ENCODE measurements at regions not wholly inside any gene's neighbourhood (a gene's known extent, or its start where the extent isn't known, plus 50 kb on each side); places are given as distances from the start of the nearest gene placed in this dataset.

DNA sequence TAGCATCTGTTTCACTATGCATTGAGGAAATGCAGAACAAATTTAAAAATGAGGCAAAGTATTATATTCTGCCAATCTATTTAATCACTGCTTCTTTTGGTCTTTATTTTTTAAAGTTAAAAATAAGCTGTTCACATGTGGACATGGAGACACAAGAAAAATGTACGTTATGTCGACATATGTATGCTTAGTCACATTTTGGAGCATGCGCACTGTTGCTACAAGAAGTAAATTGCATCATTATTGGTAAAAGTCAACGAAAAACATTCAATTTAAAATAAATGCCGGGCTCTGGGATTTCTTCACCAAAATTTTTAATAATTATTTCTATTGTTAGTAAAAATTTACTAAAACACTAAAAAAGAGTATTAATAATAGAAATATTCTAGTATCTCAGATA lies 876.3 kb upstream of the CTNND2 start:
- Mint-ChIP-seq H3K36me3 (ENCODE audit: low read depth) (no peaks in the 10 kb centered on the region), H3K27me3 (ENCODE audit: insufficient read depth, low read depth, poor library complexity) (no peaks in the 10 kb centered on the region), H3K4me1 (no peaks in the 10 kb centered on the region), H3K27ac (no peak overlapping the region), H3K4me3 (no peak overlapping the region), H3K9me3 (no peaks in the 10 kb centered on the region)
- H3K79me2 ChIP-seq (replicated peaks; ENCODE audit: insufficient read depth): no peaks in the 10 kb centered on the region
- H2AFZ ChIP-seq: no peak overlapping the region
- ATAC-seq (no peak), DNase-seq (ENCODE audit: low spot score) (no peak)
- no peaks in the 10 kb centered on the region for H3K36me3 ChIP-seq (ENCODE audit: insufficient read depth)
- no peak overlapping the region for H3K27ac ChIP-seq (ENCODE audit: low read depth)
- H3K9me2 ChIP-seq (ENCODE audit: insufficient read depth): no peaks in the 10 kb centered on the region
- H3K4me3 ChIP-seq: no peak overlapping the region
- H4K20me1 ChIP-seq (replicated peaks; ENCODE audit: insufficient read depth): no peaks in the 10 kb centered on the region
- no peaks in the 10 kb centered on the region for H3K27me3 ChIP-seq (ENCODE audit: insufficient read depth)
- H3F3A ChIP-seq (replicated peaks; ENCODE audit: low read depth): no peaks in the 10 kb centered on the region
- H3K4me2 ChIP-seq: no peak overlapping the region
- TF ChIP-seq EZH2 (IDR thresholded peaks at IDR 0.05; ENCODE audit: low read depth, unreplicated experiment): no peak
- no peak for TF ChIP-seq NANOG (IDR thresholded peaks at IDR 0.05; ENCODE audit: borderline replicate concordance)
- no peak for TF ChIP-seq STAT1 (IDR thresholded peaks at IDR 0.05; ENCODE audit: unreplicated experiment)
- no peak for TF ChIP-seq ZNF331 (CRISPR knock-in tag; IDR thresholded peaks at IDR 0.05; ENCODE audit: low read depth)
- no peak for TF ChIP-seq ZNF114 (CRISPR knock-in tag; IDR thresholded peaks at IDR 0.05)
- TF ChIP-seq JUNB (IDR thresholded peaks at IDR 0.05; ENCODE audit: unreplicated experiment): no peak
- TF ChIP-seq POLR2AphosphoS5 (IDR thresholded peaks at IDR 0.05; ENCODE audit: low read depth): no peak
- no peaks in the 10 kb centered on the region for H3K4me1 ChIP-seq (ENCODE audit: insufficient read depth)

DNA sequence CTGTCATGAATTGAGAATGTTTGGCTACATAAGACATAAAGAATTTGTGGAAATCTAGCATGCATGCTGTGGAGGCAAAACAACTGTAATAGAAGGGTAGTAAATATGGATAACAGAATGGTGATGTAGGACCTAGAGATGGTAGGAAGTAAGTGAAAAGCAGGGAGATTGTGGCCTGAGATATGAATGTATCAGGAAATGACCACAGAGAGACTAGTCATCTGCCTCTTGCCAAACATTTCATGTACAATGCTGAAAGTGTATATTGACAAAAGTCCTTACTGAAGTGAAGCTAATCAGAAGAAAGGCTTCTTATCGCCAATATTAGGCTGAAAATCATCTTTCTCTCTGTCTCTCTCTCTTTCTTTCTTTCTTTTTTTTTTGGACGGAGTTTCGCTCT lies 873.1 kb upstream of the CTNND2 start:
- DNase-seq (ENCODE audit: low spot score) (no peak), ATAC-seq (no peak)
- Mint-ChIP-seq H3K4me1 (no peaks in the 10 kb centered on the region), H3K27me3 (ENCODE audit: insufficient read depth, low read depth, poor library complexity) (no peaks in the 10 kb centered on the region), H3K4me3 (no peak overlapping the region), H3K9me3 (no peaks in the 10 kb centered on the region), H3K27ac (no peak overlapping the region), H3K36me3 (ENCODE audit: low read depth) (no peaks in the 10 kb centered on the region)
- no peak for TF ChIP-seq ZNF331 (CRISPR knock-in tag; IDR thresholded peaks at IDR 0.05; ENCODE audit: low read depth)
- no peak for TF ChIP-seq JUNB (IDR thresholded peaks at IDR 0.05; ENCODE audit: unreplicated experiment)
- no peak for TF ChIP-seq CREB1 (CRISPR knock-in tag; IDR thresholded peaks at IDR 0.05; ENCODE audit: low read depth)
- TF ChIP-seq POLR2AphosphoS5 (IDR thresholded peaks at IDR 0.05; ENCODE audit: low read depth): no peak
- TF ChIP-seq EZH2 (IDR thresholded peaks at IDR 0.05; ENCODE audit: low read depth, unreplicated experiment): no peak
- TF ChIP-seq, protein P1, sequence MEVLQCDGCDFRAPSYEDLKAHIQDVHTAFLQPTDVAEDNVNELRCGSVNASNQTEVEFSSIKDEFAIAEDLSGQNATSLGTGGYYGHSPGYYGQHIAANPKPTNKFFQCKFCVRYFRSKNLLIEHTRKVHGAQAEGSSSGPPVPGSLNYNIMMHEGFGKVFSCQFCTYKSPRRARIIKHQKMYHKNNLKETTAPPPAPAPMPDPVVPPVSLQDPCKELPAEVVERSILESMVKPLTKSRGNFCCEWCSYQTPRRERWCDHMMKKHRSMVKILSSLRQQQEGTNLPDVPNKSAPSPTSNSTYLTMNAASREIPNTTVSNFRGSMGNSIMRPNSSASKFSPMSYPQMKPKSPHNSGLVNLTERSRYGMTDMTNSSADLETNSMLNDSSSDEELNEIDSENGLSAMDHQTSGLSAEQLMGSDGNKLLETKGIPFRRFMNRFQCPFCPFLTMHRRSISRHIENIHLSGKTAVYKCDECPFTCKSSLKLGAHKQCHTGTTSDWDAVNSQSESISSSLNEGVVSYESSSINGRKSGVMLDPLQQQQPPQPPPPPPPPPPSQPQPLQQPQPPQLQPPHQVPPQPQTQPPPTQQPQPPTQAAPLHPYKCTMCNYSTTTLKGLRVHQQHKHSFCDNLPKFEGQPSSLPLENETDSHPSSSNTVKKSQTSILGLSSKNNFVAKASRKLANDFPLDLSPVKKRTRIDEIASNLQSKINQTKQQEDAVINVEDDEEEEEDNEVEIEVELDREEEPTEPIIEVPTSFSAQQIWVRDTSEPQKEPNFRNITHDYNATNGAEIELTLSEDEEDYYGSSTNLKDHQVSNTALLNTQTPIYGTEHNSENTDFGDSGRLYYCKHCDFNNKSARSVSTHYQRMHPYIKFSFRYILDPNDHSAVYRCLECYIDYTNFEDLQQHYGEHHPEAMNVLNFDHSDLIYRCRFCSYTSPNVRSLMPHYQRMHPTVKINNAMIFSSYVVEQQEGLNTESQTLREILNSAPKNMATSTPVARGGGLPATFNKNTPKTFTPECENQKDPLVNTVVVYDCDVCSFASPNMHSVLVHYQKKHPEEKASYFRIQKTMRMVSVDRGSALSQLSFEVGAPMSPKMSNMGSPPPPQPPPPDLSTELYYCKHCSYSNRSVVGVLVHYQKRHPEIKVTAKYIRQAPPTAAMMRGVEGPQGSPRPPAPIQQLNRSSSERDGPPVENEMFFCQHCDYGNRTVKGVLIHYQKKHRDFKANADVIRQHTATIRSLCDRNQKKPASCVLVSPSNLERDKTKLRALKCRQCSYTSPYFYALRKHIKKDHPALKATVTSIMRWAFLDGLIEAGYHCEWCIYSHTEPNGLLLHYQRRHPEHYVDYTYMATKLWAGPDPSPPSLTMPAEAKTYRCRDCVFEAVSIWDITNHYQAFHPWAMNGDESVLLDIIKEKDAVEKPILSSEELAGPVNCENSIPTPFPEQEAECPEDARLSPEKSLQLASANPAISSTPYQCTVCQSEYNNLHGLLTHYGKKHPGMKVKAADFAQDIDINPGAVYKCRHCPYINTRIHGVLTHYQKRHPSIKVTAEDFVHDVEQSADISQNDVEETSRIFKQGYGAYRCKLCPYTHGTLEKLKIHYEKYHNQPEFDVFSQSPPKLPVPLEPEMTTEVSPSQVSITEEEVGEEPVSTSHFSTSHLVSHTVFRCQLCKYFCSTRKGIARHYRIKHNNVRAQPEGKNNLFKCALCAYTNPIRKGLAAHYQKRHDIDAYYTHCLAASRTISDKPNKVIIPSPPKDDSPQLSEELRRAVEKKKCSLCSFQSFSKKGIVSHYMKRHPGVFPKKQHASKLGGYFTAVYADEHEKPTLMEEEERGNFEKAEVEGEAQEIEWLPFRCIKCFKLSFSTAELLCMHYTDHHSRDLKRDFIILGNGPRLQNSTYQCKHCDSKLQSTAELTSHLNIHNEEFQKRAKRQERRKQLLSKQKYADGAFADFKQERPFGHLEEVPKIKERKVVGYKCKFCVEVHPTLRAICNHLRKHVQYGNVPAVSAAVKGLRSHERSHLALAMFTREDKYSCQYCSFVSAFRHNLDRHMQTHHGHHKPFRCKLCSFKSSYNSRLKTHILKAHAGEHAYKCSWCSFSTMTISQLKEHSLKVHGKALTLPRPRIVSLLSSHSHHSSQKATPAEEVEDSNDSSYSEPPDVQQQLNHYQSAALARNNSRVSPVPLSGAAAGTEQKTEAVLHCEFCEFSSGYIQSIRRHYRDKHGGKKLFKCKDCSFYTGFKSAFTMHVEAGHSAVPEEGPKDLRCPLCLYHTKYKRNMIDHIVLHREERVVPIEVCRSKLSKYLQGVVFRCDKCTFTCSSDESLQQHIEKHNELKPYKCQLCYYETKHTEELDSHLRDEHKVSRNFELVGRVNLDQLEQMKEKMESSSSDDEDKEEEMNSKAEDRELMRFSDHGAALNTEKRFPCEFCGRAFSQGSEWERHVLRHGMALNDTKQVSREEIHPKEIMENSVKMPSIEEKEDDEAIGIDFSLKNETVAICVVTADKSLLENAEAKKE (CRISPR knock-in tag; IDR thresholded peaks at IDR 0.05): no peak
- Histone ChIP-seq H3F3A (replicated peaks; ENCODE audit: low read depth) (no peaks in the 10 kb centered on the region), H3K4me2 (no peak overlapping the region), H3K9me2 (ENCODE audit: insufficient read depth) (no peaks in the 10 kb centered on the region), H3K27ac (ENCODE audit: low read depth) (no peak overlapping the region), H3K27me3 (ENCODE audit: insufficient read depth) (no peaks in the 10 kb centered on the region), H3K4me1 (ENCODE audit: insufficient read depth) (no peaks in the 10 kb centered on the region), H3K4me3 (no peak overlapping the region), H4K20me1 (replicated peaks; ENCODE audit: insufficient read depth) (no peaks in the 10 kb centered on the region), H2AFZ (no peak overlapping the region), H3K79me2 (replicated peaks; ENCODE audit: insufficient read depth) (no peaks in the 10 kb centered on the region), H3K36me3 (ENCODE audit: insufficient read depth) (no peaks in the 10 kb centered on the region)

Measured in GM23338 (cell line).